ENCODE measurements at regions not wholly inside any gene's neighbourhood (a gene's known extent, or its start where the extent isn't known, plus 50 kb on each side); places are given as distances from the start of the nearest gene placed in this dataset.
A peak's percentile ranks its signal among the peaks of the same experiment; 100 is the strongest.

DNA sequence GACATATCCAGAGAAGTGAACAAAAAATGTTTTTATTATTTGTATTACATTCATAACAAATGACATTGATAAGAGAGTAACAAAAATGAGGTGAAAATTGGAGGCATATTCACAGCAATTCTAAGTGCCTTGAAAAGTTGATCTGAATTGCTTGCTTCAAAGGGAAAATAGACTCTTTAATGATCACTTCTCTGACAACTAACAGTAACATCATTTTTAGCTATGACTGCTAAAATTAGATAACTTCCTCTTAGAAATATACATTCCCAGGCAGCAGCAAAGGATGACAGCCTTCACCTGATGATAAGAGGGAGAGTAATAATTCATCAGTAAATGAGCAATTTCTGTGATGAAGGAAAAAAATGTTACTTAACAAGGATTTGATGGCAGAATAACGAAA is 472.5 kb downstream of the PCDH10 start:
- H3K4me3 ChIP-seq (ENCODE audit: low read depth, low read length) = no peak overlapping the region
- TF ChIP-seq CTCF (conservative IDR thresholded peaks at IDR 0.05; ENCODE audit: low read depth, low read length) = no peak
- no peak for DNase-seq (ENCODE audit: low read depth)

GRCh38 chr4:133620555-133620954 is 471.5 kb downstream of the PCDH10 start:
- no peak for DNase-seq (ENCODE audit: low read depth)
- H3K4me3 ChIP-seq (ENCODE audit: low read depth, low read length) = no peak overlapping the region
- TF ChIP-seq CTCF (conservative IDR thresholded peaks at IDR 0.05; ENCODE audit: low read depth, low read length) = no peak

GRCh38 chr4:133618963-133619362 is 469.9 kb downstream of the PCDH10 start:
- TF ChIP-seq CTCF (conservative IDR thresholded peaks at IDR 0.05; ENCODE audit: low read depth, low read length) = no peak
- peak; percentile 23 for DNase-seq (ENCODE audit: low read depth)
- H3K4me3 ChIP-seq (ENCODE audit: low read depth, low read length) = no peak overlapping the region

DNA sequence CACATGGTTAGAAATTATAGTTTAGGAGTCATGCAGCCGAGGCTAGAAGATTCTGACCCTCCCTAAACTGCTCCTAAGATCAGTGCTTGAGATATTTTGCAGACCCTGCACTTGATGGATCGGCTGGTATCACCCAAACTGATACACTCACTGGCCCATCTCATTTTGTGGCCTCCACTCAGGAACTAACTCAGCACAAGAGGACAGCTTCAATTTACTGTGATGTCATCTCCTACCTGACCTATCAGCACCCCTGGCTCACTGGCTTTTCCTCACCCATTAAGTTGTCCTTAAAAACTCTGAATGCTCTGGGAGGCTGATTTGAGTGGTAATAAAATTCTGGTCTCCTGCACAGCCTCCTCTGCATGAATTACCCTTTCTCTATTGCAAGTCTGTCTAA is 450.9 kb downstream of the PCDH10 start:
- DNase-seq (ENCODE audit: low read depth) = no peak
- no peak overlapping the region for H3K4me3 ChIP-seq (ENCODE audit: low read depth, low read length)
- TF ChIP-seq CTCF (conservative IDR thresholded peaks at IDR 0.05; ENCODE audit: low read depth, low read length) = no peak

- peak overlapping the region; percentile 5 for H3K4me3 ChIP-seq (ENCODE audit: low read depth, low read length)
- DNase-seq (ENCODE audit: low read depth) = no peak
- no peak for TF ChIP-seq CTCF (conservative IDR thresholded peaks at IDR 0.05; ENCODE audit: low read depth, low read length)
Measured at GRCh38 chr4:133598779-133599178, 449.7 kb downstream of the PCDH10 start.

DNA sequence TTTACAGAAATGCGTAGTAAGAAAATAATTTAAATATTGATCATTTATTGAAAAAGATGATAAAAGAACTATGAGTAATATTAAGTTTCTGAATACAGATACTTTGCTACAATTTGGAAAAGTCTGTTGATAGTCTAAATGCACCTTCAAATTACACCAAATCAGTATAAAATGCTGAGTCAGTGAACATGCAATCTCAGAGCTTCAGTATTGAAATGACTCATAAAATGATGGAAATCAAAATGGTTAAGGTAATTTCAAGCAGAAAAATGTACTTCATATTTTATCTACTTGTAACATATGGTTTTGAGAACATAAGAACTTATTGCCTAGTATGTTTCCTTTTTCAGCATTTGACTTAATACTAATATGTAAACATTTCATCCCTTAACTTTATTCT is 448.2 kb downstream of the PCDH10 start:
- no peak for TF ChIP-seq CTCF (conservative IDR thresholded peaks at IDR 0.05; ENCODE audit: low read depth, low read length)
- no peak overlapping the region for H3K4me3 ChIP-seq (ENCODE audit: low read depth, low read length)
- DNase-seq (ENCODE audit: low read depth) = no peak

- no peak overlapping the region for H3K4me3 ChIP-seq (ENCODE audit: low read depth, low read length)
- DNase-seq (ENCODE audit: low read depth) = no peak
- no peak for TF ChIP-seq CTCF (conservative IDR thresholded peaks at IDR 0.05; ENCODE audit: low read depth, low read length)
Measured at GRCh38 chr4:133596459-133596858, 447.4 kb downstream of the PCDH10 start.

All from choroid plexus epithelial cell (primary cell).